H1 (cell line): ENCODE measurements at regions not wholly inside any gene's neighbourhood (a gene's known extent, or its start where the extent isn't known, plus 50 kb on each side); places are given as distances from the start of the nearest gene placed in this dataset.

Experiments used
- CTCF ChIA-PET: fragments of 300-600 bp; sonication (Branson Sonifier 250); formaldehyde crosslinking; loops from one replicate; lab custom pipeline; 2021; ENCODE audit not compliant: partially characterized antibody; lab: Charles Lee
- POLR2A ChIA-PET: fragments of 300-600 bp; sonication (Branson Sonifier 250); formaldehyde crosslinking; loops from one replicate; lab custom pipeline; 2021; ENCODE audit warnings: inconsistent platforms; ENCODE audit not compliant: partially characterized antibody; lab: Charles Lee
- DNase-seq, 2 experiments: peaks; one replicate each; pipeline versions ENCODE4 v3.0.0 to v3.0.0-alpha.2; 2010 to 2022; ENCODE audit warnings: low spot score in 2 of 2, low read depth in 1 of 2, mixed read lengths in 1 of 2
- FAIRE-seq: peaks from 2 replicates; lab custom pipeline; 2011; peaks lifted over from hg19 to GRCh38; lab: Jason Lieb, UNC
- H2AFZ ChIP-seq: 2 replicates; pipeline ENCODE4 v1.8.1; 2012; ENCODE audit warnings: low read length, inconsistent platforms
- H2AK5ac ChIP-seq: 2 replicates; pipeline ENCODE4 v1.6.1; 2013; ENCODE audit warnings: low read depth, low read length
- H2BK120ac ChIP-seq: replicated peaks from 2 replicates; pipeline ENCODE3; 2013; ENCODE audit warnings: low read depth, low read length, inconsistent platforms
- H2BK12ac ChIP-seq: 2 replicates; pipeline ENCODE4 v1.6.1; 2013; ENCODE audit warnings: low read depth, low read length
- H2BK15ac ChIP-seq: 2 replicates; pipeline ENCODE4 v1.6.1; 2013; ENCODE audit warnings: low read length
- H2BK20ac ChIP-seq: 2 replicates; pipeline ENCODE4 v1.6.1; 2013; ENCODE audit warnings: low read length
- H2BK5ac ChIP-seq: 2 replicates; pipeline ENCODE4 v1.6.1; 2013; ENCODE audit warnings: low read depth, low read length
- H3K14ac ChIP-seq: 2 replicates; pipeline ENCODE4 v1.6.1; 2013; ENCODE audit warnings: inconsistent platforms; ENCODE audit not compliant: insufficient read length
- H3K18ac ChIP-seq: 2 replicates; pipeline ENCODE4 v1.6.1; 2013; ENCODE audit warnings: low read length; ENCODE audit errors: extremely low read depth
- H3K23ac ChIP-seq: 2 replicates; pipeline ENCODE4 v1.6.1; 2013; ENCODE audit warnings: inconsistent platforms; ENCODE audit not compliant: insufficient read length
- H3K23me2 ChIP-seq: 2 replicates; pipeline ENCODE4 v1.6.1; 2013; ENCODE audit warnings: low read depth, low read length
- H3K27ac ChIP-seq: 2 replicates; pipeline ENCODE4 v1.6.1; 2011; ENCODE audit warnings: low read depth, low read length, inconsistent platforms
- H3K27me3 ChIP-seq, 4 experiments: replicated peaks in 1 of 4; 1 replicate in 1 of 4; 2 replicates in 3 of 4; pipeline versions ENCODE4 v1.6.1 to v1.8.1; 2011 to 2013; ENCODE audit warnings: low read length in 3 of 4, mild to moderate bottlenecking in 3 of 4, inconsistent platforms in 2 of 4, mixed read lengths in 2 of 4, moderate library complexity in 1 of 4; ENCODE audit not compliant: control insufficient read depth in 3 of 4, insufficient read depth in 3 of 4; ENCODE audit errors: extremely low read depth in 1 of 4
- H3K36me3 ChIP-seq, 4 experiments: 2 replicates each; pipeline versions ENCODE4 v1.6.1 to v1.8.1; 2011 to 2013; ENCODE audit warnings: mild to moderate bottlenecking in 4 of 4, low read length in 3 of 4, moderate library complexity in 2 of 4, control low read depth in 1 of 4, inconsistent platforms in 1 of 4; ENCODE audit not compliant: insufficient read depth in 4 of 4, control insufficient read depth in 2 of 4
- H3K4ac ChIP-seq: replicated peaks from 2 replicates; pipeline ENCODE3; 2013; ENCODE audit warnings: low read length, low read depth, mixed read lengths, inconsistent platforms; ENCODE audit not compliant: insufficient read length
- H3K4me1 ChIP-seq, 4 experiments: replicated peaks in 1 of 4; 1 replicate in 1 of 4; 2 replicates in 3 of 4; pipeline versions ENCODE4 v1.6.1 to v1.8.1; 2011 to 2013; ENCODE audit warnings: low read length in 3 of 4, inconsistent platforms in 2 of 4, mixed read lengths in 1 of 4; ENCODE audit not compliant: insufficient read depth in 4 of 4, control insufficient read depth in 3 of 4
- H3K4me2 ChIP-seq, 2 experiments: 2 replicates each; pipeline versions ENCODE4 v1.6.1 to v1.8.1; 2011 to 2013; ENCODE audit warnings: low read depth in 2 of 2, low read length in 2 of 2, control low read depth in 1 of 2, inconsistent platforms in 1 of 2, mild to moderate bottlenecking in 1 of 2; ENCODE audit not compliant: insufficient read depth in 1 of 2
- H3K4me3 ChIP-seq, 4 experiments: fragments of 200-600, 300-600 bp in 1 of 4; sonication (generic), shearing (Covaris generic), sonication (Bioruptor Twin) in 1 of 4; 2 replicates each; pipeline versions ENCODE4 v1.5.1 to v1.8.1; 2011 to 2016; ENCODE audit warnings: low read length in 4 of 4, low read depth in 3 of 4, control low read depth in 2 of 4, inconsistent platforms in 2 of 4, mild to moderate bottlenecking in 2 of 4, mixed read lengths in 1 of 4, moderate library complexity in 1 of 4; ENCODE audit not compliant: insufficient read depth in 2 of 4; ENCODE audit errors: extremely low read depth in 1 of 4
- H3K56ac ChIP-seq: replicated peaks from 2 replicates; pipeline ENCODE3; 2013; ENCODE audit warnings: low read depth, mild to moderate bottlenecking, mixed read lengths, low read length, inconsistent platforms; ENCODE audit not compliant: insufficient read length
- H3K79me1 ChIP-seq: 2 replicates; pipeline ENCODE4 v1.6.1; 2013; ENCODE audit warnings: low read depth, low read length, control low read depth
- H3K79me2 ChIP-seq, 2 experiments: 2 replicates each; pipeline versions ENCODE4 v1.6.1 to v1.8.1; 2012 to 2013; ENCODE audit warnings: low read length in 2 of 2, mild to moderate bottlenecking in 2 of 2, inconsistent platforms in 1 of 2; ENCODE audit not compliant: insufficient read depth in 2 of 2, control insufficient read depth in 1 of 2
- H3K9ac ChIP-seq, 4 experiments: replicated peaks in 1 of 4; 1 replicate in 1 of 4; 2 replicates in 3 of 4; pipeline versions ENCODE4 v1.6.1 to v1.8.1; 2011 to 2013; ENCODE audit warnings: low read depth in 3 of 4, low read length in 3 of 4, control low read depth in 2 of 4, mild to moderate bottlenecking in 2 of 4, moderate library complexity in 2 of 4, inconsistent platforms in 1 of 4; ENCODE audit errors: extremely low read depth in 1 of 4
- H3K9me3 ChIP-seq, 2 experiments: 2 replicates each; pipeline versions ENCODE4 v1.6.1 to v1.8.1; 2012 to 2013; ENCODE audit warnings: mild to moderate bottlenecking in 2 of 2, moderate library complexity in 2 of 2, control low read depth in 1 of 2, inconsistent platforms in 1 of 2, low read depth in 1 of 2, low read length in 1 of 2, mixed read lengths in 1 of 2; ENCODE audit not compliant: insufficient read depth in 2 of 2
- H4K20me1 ChIP-seq, 2 experiments: replicated peaks in 1 of 2; 2 replicates each; pipeline versions ENCODE3 to v1.8.1; 2011 to 2013; ENCODE audit warnings: inconsistent platforms in 2 of 2, low read length in 2 of 2, mild to moderate bottlenecking in 1 of 2; ENCODE audit not compliant: insufficient read depth in 2 of 2, control insufficient read depth in 1 of 2
- H4K5ac ChIP-seq: 2 replicates; pipeline ENCODE4 v1.6.1; 2013; ENCODE audit warnings: low read length, low read depth, mixed read lengths, inconsistent platforms; ENCODE audit not compliant: insufficient read length
- H4K8ac ChIP-seq: 2 replicates; pipeline ENCODE4 v1.8.0; 2013; ENCODE audit warnings: mild to moderate bottlenecking, moderate library complexity, low read length, inconsistent platforms; ENCODE audit not compliant: insufficient read depth; ENCODE audit errors: extremely low read depth
- H4K91ac ChIP-seq: replicated peaks from 2 replicates; pipeline ENCODE3; 2013; ENCODE audit warnings: low read length, mixed read lengths, inconsistent platforms; ENCODE audit not compliant: insufficient read length
- ASH2L ChIP-seq: fragments of 200-600, 300-600 bp; sonication (generic); IDR thresholded peaks from one replicate; pipeline ENCODE4 v1.7.1; 2017; ENCODE audit warnings: low read length
- CBX5 ChIP-seq: fragments of 300-800, 300-1000 bp; sonication (generic); IDR thresholded peaks from 2 replicates; pipeline ENCODE4 v1.7.1; 2016; ENCODE audit warnings: antibody characterized with exemption, low read length, low read depth
- GABPA ChIP-seq: IDR thresholded peaks from 2 replicates; pipeline ENCODE4 v1.6.1; 2011; ENCODE audit warnings: mild to moderate bottlenecking, low read length, moderate library complexity, borderline replicate concordance; ENCODE audit not compliant: insufficient read depth
- GTF2F1 ChIP-seq: IDR thresholded peaks from 2 replicates; pipeline ENCODE4 v1.6.1; 2012; ENCODE audit warnings: low read depth, low read length, improper control_type of control experiment, borderline replicate concordance
- KDM5A ChIP-seq: fragments of 200-600 bp; IDR thresholded peaks from 2 replicates; pipeline ENCODE4 v1.7.1; 2012; ENCODE audit warnings: mild to moderate bottlenecking, low read length, inconsistent platforms, mixed read lengths
- NANOG ChIP-seq: IDR thresholded peaks from 2 replicates; pipeline ENCODE4 v1.6.1; 2011; ENCODE audit warnings: low read length, low read depth, mild to moderate bottlenecking, inconsistent platforms; ENCODE audit not compliant: insufficient read depth, poor library complexity, severe bottlenecking
- POLR2A ChIP-seq, 2 experiments: IDR thresholded peaks; 1 replicate in 1 of 2; 2 replicates in 1 of 2; pipeline ENCODE4 v1.6.1; 2011; ENCODE audit warnings: low read depth in 2 of 2, low read length in 2 of 2, mild to moderate bottlenecking in 2 of 2; ENCODE audit errors: control extremely low read depth in 1 of 2
- POLR2AphosphoS5 ChIP-seq: IDR thresholded peaks from 2 replicates; pipeline ENCODE4 v1.6.1; 2011; ENCODE audit warnings: low read depth, low read length
- RBBP5 ChIP-seq: IDR thresholded peaks from 2 replicates; pipeline ENCODE4 v1.7.1; 2012; ENCODE audit warnings: low read depth, mild to moderate bottlenecking, inconsistent platforms, low read length, moderate library complexity, borderline replicate concordance
- RFX5 ChIP-seq: IDR thresholded peaks from 2 replicates; pipeline ENCODE4 v1.6.1; 2011; ENCODE audit warnings: low read depth, low read length, improper control_type of control experiment, borderline replicate concordance
- SP4 ChIP-seq: IDR thresholded peaks from 2 replicates; pipeline ENCODE4 v1.6.1; 2012; ENCODE audit warnings: low read length, inconsistent platforms
- SUZ12 ChIP-seq: fragments of 200-600 bp; sonication (generic); IDR thresholded peaks from 2 replicates; pipeline ENCODE4 v1.6.1; 2012; ENCODE audit warnings: mild to moderate bottlenecking, inconsistent platforms, low read length, moderate library complexity, mixed read lengths
- WGBS, 2 experiments: shearing (Covaris generic) in 1 of 2; methylation state at CpG; one replicate each; pipeline versions ENCODE4 v1.1.6 to v1.1.7; 2013 to 2015; ENCODE audit warnings: low lambda C conversion rate in 2 of 2, mixed read lengths in 2 of 2, inconsistent platforms in 1 of 2, low coverage in 1 of 2, missing lambda C conversion rate in 1 of 2; ENCODE audit not compliant: insufficient replicate concordance in 2 of 2, insufficient coverage in 1 of 2, insufficient read length in 1 of 2; ENCODE audit errors: extremely low coverage in 1 of 2, missing lambda C conversion rate in 1 of 2; 5-methylcytosine and 5-hydroxymethylcytosine counted together
- TF ChIP-seq, protein P1 (sequence below): IDR thresholded peaks from 2 replicates; pipeline ENCODE4 v1.6.1; 2011; ENCODE audit warnings: low read length, improper control_type of control experiment
- TF ChIP-seq, protein P2 (sequence below): IDR thresholded peaks from 2 replicates; pipeline ENCODE4 v1.6.1; 2012; ENCODE audit warnings: inconsistent platforms

- no peak overlapping the region for H3K23ac ChIP-seq
- DNase-seq (no peak), FAIRE-seq (no peak)
- no peaks in the 10 kb centered on the region for H3K27me3 ChIP-seq
- WGBS, 2 experiments, result 88% methylated on average over 6 of the region's 6 CpGs; no CpG with 5 or more reads in 1 of the 2 experiments
- no peak overlapping the region for H3K4me3 ChIP-seq
- H2AK5ac ChIP-seq, result no peak overlapping the region
- no peak overlapping the region for H4K91ac ChIP-seq
- H3K9me3 ChIP-seq, result no peaks in the 10 kb centered on the region
- H3K4me2 ChIP-seq, result no peak overlapping the region
- no peak overlapping the region for H2AFZ ChIP-seq
- ChIA-PET POLR2A (no interaction called here), CTCF (interaction anchor here (0.6 kb wide), 1 partner anchor 108 kb away, joined by 3 read pairs; no protein-coding TSS in a partner anchor)
- no peaks in the 10 kb centered on the region for H4K20me1 ChIP-seq
- no peak overlapping the region for H3K18ac ChIP-seq
- H4K8ac ChIP-seq, result no peak overlapping the region
- no peak overlapping the region for H3K9ac ChIP-seq
- H2BK120ac ChIP-seq, result no peak overlapping the region
- no peak overlapping the region for H3K4ac ChIP-seq
- no peak overlapping the region for H2BK15ac ChIP-seq
- no peaks in the 10 kb centered on the region for H3K79me1 ChIP-seq
- H3K56ac ChIP-seq, result no peak overlapping the region
- no peaks in the 10 kb centered on the region for H3K79me2 ChIP-seq
- no peaks in the 10 kb centered on the region for H3K23me2 ChIP-seq
- no peak overlapping the region for H3K27ac ChIP-seq
- no peak overlapping the region for H2BK5ac ChIP-seq
- H2BK12ac ChIP-seq, result no peak overlapping the region
- H3K4me1 ChIP-seq, result no peaks in the 10 kb centered on the region
- no peak overlapping the region for H4K5ac ChIP-seq
- H3K14ac ChIP-seq, result no peak overlapping the region
- no peaks in the 10 kb centered on the region for H3K36me3 ChIP-seq
- no peak overlapping the region for H2BK20ac ChIP-seq
- TF ChIP-seq SP4, result no peak
- no peak for TF ChIP-seq POLR2A (IDR thresholded peaks at IDR 0.05; ENCODE audit: control extremely low read depth in 1 of 2, low read depth in 2 of 2, low read length in 2 of 2)
- TF ChIP-seq, protein P1, sequence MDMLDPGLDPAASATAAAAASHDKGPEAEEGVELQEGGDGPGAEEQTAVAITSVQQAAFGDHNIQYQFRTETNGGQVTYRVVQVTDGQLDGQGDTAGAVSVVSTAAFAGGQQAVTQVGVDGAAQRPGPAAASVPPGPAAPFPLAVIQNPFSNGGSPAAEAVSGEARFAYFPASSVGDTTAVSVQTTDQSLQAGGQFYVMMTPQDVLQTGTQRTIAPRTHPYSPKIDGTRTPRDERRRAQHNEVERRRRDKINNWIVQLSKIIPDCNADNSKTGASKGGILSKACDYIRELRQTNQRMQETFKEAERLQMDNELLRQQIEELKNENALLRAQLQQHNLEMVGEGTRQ, result no peak
- TF ChIP-seq, protein P2, sequence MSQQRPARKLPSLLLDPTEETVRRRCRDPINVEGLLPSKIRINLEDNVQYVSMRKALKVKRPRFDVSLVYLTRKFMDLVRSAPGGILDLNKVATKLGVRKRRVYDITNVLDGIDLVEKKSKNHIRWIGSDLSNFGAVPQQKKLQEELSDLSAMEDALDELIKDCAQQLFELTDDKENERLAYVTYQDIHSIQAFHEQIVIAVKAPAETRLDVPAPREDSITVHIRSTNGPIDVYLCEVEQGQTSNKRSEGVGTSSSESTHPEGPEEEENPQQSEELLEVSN, result no peak
- no peak for TF ChIP-seq GABPA
- TF ChIP-seq KDM5A, result no peak
- TF ChIP-seq GTF2F1, result no peak
- no peak for TF ChIP-seq RFX5
- no peak for TF ChIP-seq SUZ12
- TF ChIP-seq NANOG, result no peak
- TF ChIP-seq RBBP5, result no peak
- no peak for TF ChIP-seq CBX5
- TF ChIP-seq ASH2L, result no peak
- TF ChIP-seq POLR2AphosphoS5, result no peak
Measured at GRCh38 chr19:20315543-20315942, 148.5 kb downstream of the ZNF486 start.
